ENCODE measurements at regions not wholly inside any gene's neighbourhood (a gene's known extent, or its start where the extent isn't known, plus 50 kb on each side); places are given as distances from the start of the nearest gene placed in this dataset.

DNA sequence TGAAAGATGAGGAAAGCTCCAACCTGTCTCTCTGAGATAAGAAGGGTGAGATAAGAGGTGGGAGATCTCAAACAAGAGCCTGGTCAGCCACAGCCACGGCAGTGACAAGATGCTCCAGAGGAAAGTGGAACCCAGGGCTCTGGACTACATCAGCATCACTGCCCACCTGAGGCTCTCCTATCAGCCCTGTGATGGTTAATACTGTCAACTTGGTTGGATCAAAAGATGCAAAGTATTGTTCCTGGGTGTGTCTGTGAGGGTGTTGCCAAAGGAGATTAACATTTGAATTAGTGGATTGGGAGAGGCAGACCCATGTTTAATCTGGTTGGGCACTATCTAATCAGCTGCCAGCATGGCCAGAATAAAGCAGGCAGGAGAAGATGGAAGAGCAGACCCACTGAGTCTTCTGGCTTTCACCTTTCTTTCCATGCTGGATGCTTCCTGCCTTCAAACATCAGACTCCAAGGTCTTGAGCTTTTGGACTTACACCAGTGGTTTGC is 476.6 kb upstream of the NBEA start:
- Histone ChIP-seq H3K36me3 (ENCODE audit: insufficient read depth, low read length) (no peaks in the 10 kb centered on the region), H3K4me3 (ENCODE audit: low read length) (no peak overlapping the region), H3K9me3 (replicated peaks; ENCODE audit: low read length) (no peaks in the 10 kb centered on the region), H3K27me3 (ENCODE audit: control insufficient read depth, insufficient read depth, low read length) (no peaks in the 10 kb centered on the region), H3K4me1 (ENCODE audit: control insufficient read depth, insufficient read depth, low read length) (peaks cover 8% of the 10 kb centered on the region), H3K9ac (ENCODE audit: low read depth, low read length) (no peak overlapping the region), H3K4me2 (ENCODE audit: low read length) (no peak overlapping the region)

DNA sequence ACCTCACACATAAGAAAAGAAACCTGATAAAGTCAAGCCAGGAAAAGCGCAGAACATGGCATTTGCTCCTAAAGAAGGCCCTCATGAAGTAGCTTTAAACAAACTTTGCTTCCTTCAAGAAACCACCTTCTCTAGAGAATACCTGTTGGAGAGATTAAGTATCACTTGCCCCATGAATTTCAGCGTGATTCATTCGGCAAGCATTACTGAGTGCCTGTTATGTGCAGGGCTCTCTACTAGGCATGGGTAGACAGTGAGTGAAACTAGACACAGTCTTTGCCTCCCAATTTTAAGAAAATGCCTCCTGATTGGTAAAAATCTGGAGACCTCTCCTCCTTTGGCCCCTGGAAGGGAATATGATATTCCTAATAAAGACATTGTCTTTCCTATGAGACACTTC is 475.8 kb upstream of the NBEA start:
- peaks cover 8% of the 10 kb centered on the region for H3K4me1 ChIP-seq (ENCODE audit: control insufficient read depth, insufficient read depth, low read length)
- no peaks in the 10 kb centered on the region for H3K9me3 ChIP-seq (replicated peaks; ENCODE audit: low read length)
- H3K36me3 ChIP-seq (ENCODE audit: insufficient read depth, low read length): no peaks in the 10 kb centered on the region

DNA sequence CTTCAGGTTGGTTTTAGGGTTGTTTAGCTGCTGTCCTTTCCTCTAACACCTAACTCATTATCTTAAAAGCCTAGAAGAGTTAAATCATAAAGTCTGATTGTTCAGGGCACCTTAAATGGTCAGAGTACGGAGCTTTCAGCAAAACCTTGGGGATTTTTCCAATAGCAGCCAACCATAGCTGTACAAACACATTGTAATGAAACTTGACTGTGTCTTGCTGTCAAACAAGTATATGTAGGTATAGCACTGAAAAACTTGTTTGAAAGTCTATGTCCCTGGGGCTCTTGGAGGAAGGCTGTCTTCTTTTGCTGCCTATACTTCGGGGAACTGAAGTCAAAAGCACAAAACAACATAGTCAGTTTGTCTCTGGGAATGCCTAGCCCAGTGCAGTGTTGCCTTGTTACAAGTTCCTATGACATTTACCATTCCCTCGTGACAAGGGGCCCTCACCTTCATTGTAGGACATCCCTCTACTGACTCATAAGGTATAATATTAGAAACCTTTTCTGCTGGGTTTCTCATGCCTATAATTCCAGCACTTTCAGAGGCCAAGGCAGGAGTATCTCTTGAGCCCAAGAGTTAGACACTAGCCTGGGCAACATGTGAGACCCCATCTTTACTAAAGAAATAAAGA is 474.5 kb upstream of the NBEA start:
- Histone ChIP-seq H3K4me1 (ENCODE audit: control insufficient read depth, insufficient read depth, low read length) (peaks cover 7% of the 10 kb centered on the region), H3K9me3 (replicated peaks; ENCODE audit: low read length) (no peaks in the 10 kb centered on the region), H3K27me3 (ENCODE audit: control insufficient read depth, insufficient read depth, low read length) (no peaks in the 10 kb centered on the region), H3K4me3 (ENCODE audit: low read length) (no peak overlapping the region), H3K4me2 (ENCODE audit: low read length) (no peak overlapping the region), H3K36me3 (ENCODE audit: insufficient read depth, low read length) (no peaks in the 10 kb centered on the region), H3K9ac (ENCODE audit: low read depth, low read length) (no peak overlapping the region)

More for the DNA sequence above, 475.8 kb upstream of the NBEA start:
- Histone ChIP-seq H3K4me2 (ENCODE audit: low read length) (no peak overlapping the region), H3K4me3 (ENCODE audit: low read length) (no peak overlapping the region), H3K9ac (ENCODE audit: low read depth, low read length) (no peak overlapping the region), H3K27me3 (ENCODE audit: control insufficient read depth, insufficient read depth, low read length) (no peaks in the 10 kb centered on the region)

GRCh38 chr13:34469196-34469986 is 472.7 kb upstream of the NBEA start:
- Histone ChIP-seq H3K36me3 (ENCODE audit: insufficient read depth, low read length) (no peaks in the 10 kb centered on the region), H3K9ac (ENCODE audit: low read depth, low read length) (no peak overlapping the region), H3K9me3 (replicated peaks; ENCODE audit: low read length) (no peaks in the 10 kb centered on the region), H3K27me3 (ENCODE audit: control insufficient read depth, insufficient read depth, low read length) (no peaks in the 10 kb centered on the region), H3K4me3 (ENCODE audit: low read length) (no peak overlapping the region), H3K4me1 (ENCODE audit: control insufficient read depth, insufficient read depth, low read length) (no peaks in the 10 kb centered on the region), H3K4me2 (ENCODE audit: low read length) (no peak overlapping the region)

DNA sequence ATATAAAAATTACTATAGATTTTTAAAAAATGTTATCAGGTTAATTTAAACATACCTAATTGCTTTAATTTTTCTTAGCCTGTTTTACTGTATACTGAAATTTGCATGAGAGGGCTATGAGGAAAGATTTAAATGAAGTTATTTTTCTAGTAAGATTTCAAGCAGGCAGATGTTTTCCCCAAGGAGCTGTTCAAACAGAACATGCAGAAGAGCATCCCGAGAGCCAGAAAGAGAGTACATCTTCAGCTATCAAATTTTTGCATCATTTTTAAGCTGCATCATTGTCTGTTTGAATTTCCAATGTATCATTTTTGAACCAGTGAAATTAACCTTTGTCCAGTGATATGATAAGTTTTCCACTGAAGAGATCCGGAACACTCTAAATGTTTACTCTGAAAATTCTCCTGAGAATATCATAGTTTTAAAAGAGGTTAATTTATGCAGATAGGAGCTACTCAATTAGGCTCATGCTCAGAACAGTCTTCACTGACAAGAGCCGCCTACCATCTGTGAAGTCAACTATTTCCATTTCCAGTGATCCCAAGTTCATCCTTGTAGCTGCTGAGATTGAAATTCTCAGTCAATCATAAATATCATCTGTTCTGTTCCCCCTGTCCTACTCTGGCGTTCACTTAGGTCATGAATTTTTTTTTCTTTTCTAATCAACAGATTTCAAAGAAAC is 467.7 kb upstream of the NBEA start:
- Histone ChIP-seq H3K4me3 (ENCODE audit: low read length) (no peak overlapping the region), H3K27me3 (ENCODE audit: control insufficient read depth, insufficient read depth, low read length) (no peaks in the 10 kb centered on the region), H3K36me3 (ENCODE audit: insufficient read depth, low read length) (no peaks in the 10 kb centered on the region), H3K4me2 (ENCODE audit: low read length) (no peak overlapping the region), H3K4me1 (ENCODE audit: control insufficient read depth, insufficient read depth, low read length) (no peaks in the 10 kb centered on the region), H3K9me3 (replicated peaks; ENCODE audit: low read length) (no peaks in the 10 kb centered on the region), H3K9ac (ENCODE audit: low read depth, low read length) (no peak overlapping the region)

DNA sequence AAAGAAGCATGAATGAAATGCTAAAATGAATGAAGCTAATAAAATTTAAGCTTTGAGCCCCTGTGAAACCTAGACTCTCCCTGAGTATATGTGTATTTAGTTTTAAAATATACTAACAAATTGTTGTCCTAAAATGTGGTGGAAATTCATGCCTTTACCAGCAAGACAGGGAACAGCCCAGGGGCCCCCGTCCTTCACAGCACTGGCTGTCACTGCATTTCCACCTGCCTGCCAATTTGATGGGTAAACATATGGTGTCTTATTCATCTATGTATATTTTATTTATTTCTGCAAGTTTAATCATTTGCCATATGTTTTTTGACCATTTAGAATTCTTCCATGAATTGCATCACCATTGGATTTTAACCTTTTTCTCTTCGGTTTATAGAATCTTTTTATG is 463.7 kb upstream of the NBEA start:
- no peaks in the 10 kb centered on the region for H3K4me1 ChIP-seq (ENCODE audit: control insufficient read depth, insufficient read depth, low read length)
- H3K4me3 ChIP-seq (ENCODE audit: low read length): no peak overlapping the region
- H3K27me3 ChIP-seq (ENCODE audit: control insufficient read depth, insufficient read depth, low read length): no peaks in the 10 kb centered on the region
- H3K9ac ChIP-seq (ENCODE audit: low read depth, low read length): no peak overlapping the region
- no peaks in the 10 kb centered on the region for H3K9me3 ChIP-seq (replicated peaks; ENCODE audit: low read length)
- no peak overlapping the region for H3K4me2 ChIP-seq (ENCODE audit: low read length)
- no peaks in the 10 kb centered on the region for H3K36me3 ChIP-seq (ENCODE audit: insufficient read depth, low read length)

DNA sequence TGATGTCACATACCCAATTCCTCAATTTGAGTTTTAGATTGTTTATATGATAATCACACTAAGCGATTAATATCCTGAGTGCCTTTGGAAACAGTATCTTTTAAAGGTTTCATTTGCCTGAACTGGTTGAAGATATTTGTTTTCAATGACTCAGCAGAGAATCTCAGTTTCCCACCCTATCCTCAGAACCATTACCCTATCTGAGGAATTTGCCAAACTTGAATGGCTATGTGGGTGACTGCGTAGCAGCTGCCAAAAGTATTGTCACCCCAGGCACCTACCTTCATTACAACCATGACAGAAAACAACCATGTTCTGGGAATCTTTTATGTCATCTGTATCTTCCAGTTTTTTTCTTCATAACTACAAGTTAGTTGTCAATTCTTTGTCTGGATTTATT is 440.1 kb upstream of the NBEA start:
- no peaks in the 10 kb centered on the region for H3K36me3 ChIP-seq (ENCODE audit: insufficient read depth, low read length)
- no peak overlapping the region for H3K4me2 ChIP-seq (ENCODE audit: low read length)
- no peak overlapping the region for H3K4me3 ChIP-seq (ENCODE audit: low read length)
- no peak overlapping the region for H3K9ac ChIP-seq (ENCODE audit: low read depth, low read length)
- H3K4me1 ChIP-seq (ENCODE audit: control insufficient read depth, insufficient read depth, low read length): no peaks in the 10 kb centered on the region
- H3K27me3 ChIP-seq (ENCODE audit: control insufficient read depth, insufficient read depth, low read length): no peaks in the 10 kb centered on the region
- H3K9me3 ChIP-seq (replicated peaks; ENCODE audit: low read length): no peaks in the 10 kb centered on the region

GRCh38 chr13:34502621-34503020 is 439.4 kb upstream of the NBEA start:
- Histone ChIP-seq H3K4me2 (ENCODE audit: low read length) (no peak overlapping the region), H3K4me3 (ENCODE audit: low read length) (no peak overlapping the region), H3K9me3 (replicated peaks; ENCODE audit: low read length) (no peaks in the 10 kb centered on the region), H3K36me3 (ENCODE audit: insufficient read depth, low read length) (no peaks in the 10 kb centered on the region), H3K9ac (ENCODE audit: low read depth, low read length) (no peak overlapping the region), H3K27me3 (ENCODE audit: control insufficient read depth, insufficient read depth, low read length) (no peaks in the 10 kb centered on the region), H3K4me1 (ENCODE audit: control insufficient read depth, insufficient read depth, low read length) (no peaks in the 10 kb centered on the region)

GRCh38 chr13:34506796-34507195 is 435.3 kb upstream of the NBEA start:
- Histone ChIP-seq H3K4me2 (ENCODE audit: low read length) (no peak overlapping the region), H3K36me3 (ENCODE audit: insufficient read depth, low read length) (no peaks in the 10 kb centered on the region), H3K4me1 (ENCODE audit: control insufficient read depth, insufficient read depth, low read length) (no peaks in the 10 kb centered on the region), H3K27me3 (ENCODE audit: control insufficient read depth, insufficient read depth, low read length) (no peaks in the 10 kb centered on the region), H3K9me3 (replicated peaks; ENCODE audit: low read length) (no peaks in the 10 kb centered on the region), H3K9ac (ENCODE audit: low read depth, low read length) (no peak overlapping the region), H3K4me3 (ENCODE audit: low read length) (no peak overlapping the region)

- H3K9ac ChIP-seq (ENCODE audit: low read depth, low read length): no peak overlapping the region
- no peak overlapping the region for H3K4me3 ChIP-seq (ENCODE audit: low read length)
- H3K36me3 ChIP-seq (ENCODE audit: insufficient read depth, low read length): no peaks in the 10 kb centered on the region
- H3K4me1 ChIP-seq (ENCODE audit: control insufficient read depth, insufficient read depth, low read length): no peaks in the 10 kb centered on the region
- H3K9me3 ChIP-seq (replicated peaks; ENCODE audit: low read length): no peaks in the 10 kb centered on the region
- no peaks in the 10 kb centered on the region for H3K27me3 ChIP-seq (ENCODE audit: control insufficient read depth, insufficient read depth, low read length)
- no peak overlapping the region for H3K4me2 ChIP-seq (ENCODE audit: low read length)
Observed at GRCh38 chr13:34507630-34508029, 434.4 kb upstream of the NBEA start.

DNA sequence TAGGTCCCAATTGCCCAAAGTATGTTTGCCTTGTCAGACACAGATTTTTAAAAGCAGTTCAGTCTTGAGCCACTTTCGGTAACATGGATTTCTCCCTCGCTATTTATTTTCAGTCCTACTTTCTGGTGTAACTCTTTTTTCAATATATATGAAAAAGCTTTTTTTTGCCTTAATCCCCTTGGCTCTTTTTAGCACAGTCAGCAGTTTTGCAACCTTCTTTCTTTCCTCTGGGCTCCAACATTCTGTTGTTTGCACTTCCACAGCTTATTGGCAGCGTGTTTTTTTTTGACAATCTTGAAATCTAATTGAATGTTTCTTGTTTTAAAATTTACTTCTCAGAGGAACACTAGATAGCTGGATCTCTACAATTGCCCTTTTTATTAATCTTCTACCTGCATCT is 429.3 kb upstream of the NBEA start:
- H3K27me3 ChIP-seq (ENCODE audit: control insufficient read depth, insufficient read depth, low read length): no peaks in the 10 kb centered on the region
- H3K9me3 ChIP-seq (replicated peaks; ENCODE audit: low read length): no peaks in the 10 kb centered on the region
- H3K4me3 ChIP-seq (ENCODE audit: low read length): no peak overlapping the region
- no peaks in the 10 kb centered on the region for H3K4me1 ChIP-seq (ENCODE audit: control insufficient read depth, insufficient read depth, low read length)
- H3K9ac ChIP-seq (ENCODE audit: low read depth, low read length): no peak overlapping the region
- no peak overlapping the region for H3K4me2 ChIP-seq (ENCODE audit: low read length)
- no peaks in the 10 kb centered on the region for H3K36me3 ChIP-seq (ENCODE audit: insufficient read depth, low read length)

All from skeletal muscle satellite cell (primary cell).